ENCODE measurements at regions not wholly inside any gene's neighbourhood (a gene's known extent, or its start where the extent isn't known, plus 50 kb on each side); places are given as distances from the start of the nearest gene placed in this dataset.

GRCh38 chr3:118635711-118636110 lies 398.9 kb downstream of the IGSF11 start:
- 29 to 40% (median 34%) methylated on average over 1 of the region's 1 CpG for WGBS, 4 donors
- H3K9me3 ChIP-seq (replicated peaks in 1 of 3) = no peaks in the 10 kb centered on the region
- no peaks in the 10 kb centered on the region for H3K27me3 ChIP-seq
- H3K4me3 ChIP-seq = no peak overlapping the region
- no peak overlapping the region for H3K27ac ChIP-seq
- no peaks in the 10 kb centered on the region for H3K4me1 ChIP-seq (replicated peaks in 1 of 2)
- no peaks in the 10 kb centered on the region for H3K36me3 ChIP-seq (replicated peaks in 1 of 2)
- no peak for DNase-seq
- TF ChIP-seq POLR2A (IDR thresholded peaks at IDR 0.05) (no peak), CTCF (IDR thresholded peaks at IDR 0.05) (no peak)
- intact Hi-C loops (cut with DNase I) = loop anchor here in 1 of 2 donors (10.0 kb wide), 1 partner anchor 1871 kb away; no protein-coding TSS in a partner anchor

GRCh38 chr3:118636841-118637240 lies 397.8 kb downstream of the IGSF11 start:
- intact Hi-C loops (cut with DNase I) = loop anchor here in 1 of 2 donors (10.0 kb wide), 1 partner anchor 1872 kb away; no protein-coding TSS in a partner anchor
- TF ChIP-seq POLR2A (IDR thresholded peaks at IDR 0.05) = no peak
- no peak for TF ChIP-seq CTCF (IDR thresholded peaks at IDR 0.05)
- no peak overlapping the region for H3K27ac ChIP-seq
- H3K4me1 ChIP-seq (replicated peaks in 1 of 2) = no peaks in the 10 kb centered on the region
- H3K36me3 ChIP-seq (replicated peaks in 1 of 2) = no peaks in the 10 kb centered on the region
- no peak for DNase-seq
- H3K27me3 ChIP-seq = no peaks in the 10 kb centered on the region
- no peaks in the 10 kb centered on the region for H3K9me3 ChIP-seq (replicated peaks in 1 of 3)
- H3K4me3 ChIP-seq = no peak overlapping the region
- WGBS, 4 donors = 51 to 62% (median 58%) methylated on average over 4 of the region's 4 CpGs

GRCh38 chr3:118637846-118638245 lies 396.8 kb downstream of the IGSF11 start:
- DNase-seq = no peak
- Histone ChIP-seq H3K27me3 (no peaks in the 10 kb centered on the region), H3K9me3 (replicated peaks in 1 of 3) (no peaks in the 10 kb centered on the region), H3K27ac (no peak overlapping the region), H3K4me1 (replicated peaks in 1 of 2) (no peaks in the 10 kb centered on the region), H3K36me3 (replicated peaks in 1 of 2) (no peaks in the 10 kb centered on the region), H3K4me3 (no peak overlapping the region)
- intact Hi-C loops (cut with DNase I) = loop anchor here in 1 of 2 donors (10.0 kb wide), 1 partner anchor 1873 kb away; no protein-coding TSS in a partner anchor
- TF ChIP-seq POLR2A (IDR thresholded peaks at IDR 0.05) (no peak), CTCF (IDR thresholded peaks at IDR 0.05) (no peak)
- WGBS, 4 donors = 65 to 67% (median 66%) methylated on average over 9 of the region's 9 CpGs

- 23 to 35% (median 27%) methylated on average over 3 to 4 of the region's 4 CpGs for WGBS, 4 donors
- no peaks in the 10 kb centered on the region for H3K36me3 ChIP-seq (replicated peaks in 1 of 2)
- no peak for TF ChIP-seq CTCF (IDR thresholded peaks at IDR 0.05)
- TF ChIP-seq POLR2A (IDR thresholded peaks at IDR 0.05) = no peak
- peak in 1 of 7 donors; percentile 67 for DNase-seq
- H3K9me3 ChIP-seq (replicated peaks in 1 of 3) = no peaks in the 10 kb centered on the region
- intact Hi-C loops (cut with DNase I) = no loop called here
- H3K4me3 ChIP-seq = no peak overlapping the region
- H3K4me1 ChIP-seq (replicated peaks in 1 of 2) = no peaks in the 10 kb centered on the region
- no peaks in the 10 kb centered on the region for H3K27me3 ChIP-seq
- no peak overlapping the region for H3K27ac ChIP-seq
These were observed 393.0 kb downstream of the IGSF11 start for GRCh38 chr3:118641608-118642007.

Measured in adrenal gland (tissue), 9 donors.